D721Med (cell line): ENCODE measurements at regions not wholly inside any gene's neighbourhood (a gene's known extent, or its start where the extent isn't known, plus 50 kb on each side); places are given as distances from the start of the nearest gene placed in this dataset.

Experiments
- DNase-seq: peaks from one replicate; pipeline ENCODE4 v3.0.0; 2011; ENCODE audit warnings: low spot score; ENCODE audit not compliant: insufficient read length
- FAIRE-seq: peaks from 2 replicates; lab custom pipeline; 2011; peaks lifted over from hg19 to GRCh38; lab: Jason Lieb, UNC
- CTCF ChIP-seq: IDR thresholded peaks from 2 replicates; pipeline ENCODE4 v1.5.1; 2012; ENCODE audit warnings: mild to moderate bottlenecking, control low read depth; ENCODE audit not compliant: insufficient read depth; ENCODE audit errors: missing control alignments

GRCh38 chr5:118611332-118611945 is 376.9 kb downstream of the DTWD2 start:
- DNase-seq (peak; percentile 16), FAIRE-seq (peak; percentile 11)
- peak; percentile 83 for TF ChIP-seq CTCF

GRCh38 chr5:118606940-118607339 is 381.4 kb downstream of the DTWD2 start:
- DNase-seq: no peak
- TF ChIP-seq CTCF: no peak
- FAIRE-seq: no peak

- no peak for FAIRE-seq
- DNase-seq: no peak
- no peak for TF ChIP-seq CTCF
Observed at GRCh38 chr5:118605761-118606160, 382.6 kb downstream of the DTWD2 start.

GRCh38 chr5:118604106-118604505 is 384.2 kb downstream of the DTWD2 start:
- FAIRE-seq: no peak
- no peak for TF ChIP-seq CTCF

GRCh38 chr5:118603278-118603677 is 385.1 kb downstream of the DTWD2 start:
- DNase-seq (no peak), FAIRE-seq (no peak)
- TF ChIP-seq CTCF: no peak

More at GRCh38 chr5:118604106-118604505, 384.2 kb downstream of the DTWD2 start:
- no peak for DNase-seq

- DNase-seq (no peak), FAIRE-seq (no peak)
- no peak for TF ChIP-seq CTCF
Observed at GRCh38 chr5:118598311-118598710, 390.0 kb downstream of the DTWD2 start.

- no peak for DNase-seq
- FAIRE-seq: peak; percentile 38
- TF ChIP-seq CTCF: no peak
Observed at GRCh38 chr5:118597543-118597942, 390.8 kb downstream of the DTWD2 start.
